K562 (cell line): ENCODE measurements at regions not wholly inside any gene's neighbourhood (a gene's known extent, or its start where the extent isn't known, plus 50 kb on each side); places are given as distances from the start of the nearest gene placed in this dataset.

Experiments used
- BRD4 ChIP-seq: fragments of 200-600 bp; sonication (generic); IDR thresholded peaks from 2 replicates; pipeline ENCODE4 v1.6.1; 2017; ENCODE audit warnings: inconsistent platforms
- EZH2 ChIP-seq: IDR thresholded peaks from 2 replicates; pipeline ENCODE4 v1.6.1; 2012; ENCODE audit warnings: low read depth, mild to moderate bottlenecking, inconsistent platforms, low read length, borderline replicate concordance
- JUNB ChIP-seq: fragments of 450-650 bp; formaldehyde crosslinking; conservative IDR thresholded peaks from 2 replicates; pipeline ENCODE4 v1.4.0; 2020; ENCODE audit warnings: mild to moderate bottlenecking
- TF ChIP-seq, protein P1 (sequence below), 3 experiments: IDR thresholded peaks in 2 of 3; conservative IDR thresholded peaks in 1 of 3; 2 replicates each; pipeline ENCODE4 v1.5.1; 2011 to 2012; ENCODE audit warnings: low read length in 3 of 3, mild to moderate bottlenecking in 3 of 3, control low read depth in 2 of 3, improper control_type of control experiment in 1 of 3, inconsistent platforms in 1 of 3, low read depth in 1 of 3, mixed read lengths in 1 of 3, moderate library complexity in 1 of 3; ENCODE audit not compliant: insufficient read depth in 2 of 3
- TF ChIP-seq, protein P2 (sequence below): sonication (generic); formaldehyde crosslinking; IDR thresholded peaks from 2 replicates; pipeline ENCODE4 v1.8.0; 2022; ENCODE audit warnings: mild to moderate bottlenecking, missing genetic modification reagents, borderline replicate concordance
- TF ChIP-seq, protein P3 (sequence below): sonication (generic); formaldehyde crosslinking; IDR thresholded peaks from 2 replicates; pipeline ENCODE4 v1.8.1; 2022; ENCODE audit warnings: missing genetic modification reagents

DNA sequence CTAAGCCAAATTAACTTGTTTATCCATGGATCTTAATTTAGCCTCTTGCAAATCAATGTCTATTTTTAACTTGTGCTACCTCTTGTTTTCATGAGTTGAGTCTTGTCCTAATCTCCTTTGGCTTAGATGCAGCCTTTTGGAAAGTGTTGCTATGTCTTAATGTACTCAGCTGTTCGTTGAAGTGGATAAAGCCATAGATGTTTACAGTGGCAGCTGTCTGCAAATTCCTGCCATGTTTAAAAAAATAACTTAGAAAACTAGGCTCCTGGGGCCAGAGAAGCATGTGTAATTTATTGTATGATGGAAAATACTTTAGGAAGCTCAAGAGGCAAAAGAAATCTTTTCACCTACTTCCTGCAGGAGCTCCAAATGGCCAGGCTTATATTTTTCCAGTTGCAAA is 253.1 kb upstream of the RHOBTB1 start:
- TF ChIP-seq, protein P1, sequence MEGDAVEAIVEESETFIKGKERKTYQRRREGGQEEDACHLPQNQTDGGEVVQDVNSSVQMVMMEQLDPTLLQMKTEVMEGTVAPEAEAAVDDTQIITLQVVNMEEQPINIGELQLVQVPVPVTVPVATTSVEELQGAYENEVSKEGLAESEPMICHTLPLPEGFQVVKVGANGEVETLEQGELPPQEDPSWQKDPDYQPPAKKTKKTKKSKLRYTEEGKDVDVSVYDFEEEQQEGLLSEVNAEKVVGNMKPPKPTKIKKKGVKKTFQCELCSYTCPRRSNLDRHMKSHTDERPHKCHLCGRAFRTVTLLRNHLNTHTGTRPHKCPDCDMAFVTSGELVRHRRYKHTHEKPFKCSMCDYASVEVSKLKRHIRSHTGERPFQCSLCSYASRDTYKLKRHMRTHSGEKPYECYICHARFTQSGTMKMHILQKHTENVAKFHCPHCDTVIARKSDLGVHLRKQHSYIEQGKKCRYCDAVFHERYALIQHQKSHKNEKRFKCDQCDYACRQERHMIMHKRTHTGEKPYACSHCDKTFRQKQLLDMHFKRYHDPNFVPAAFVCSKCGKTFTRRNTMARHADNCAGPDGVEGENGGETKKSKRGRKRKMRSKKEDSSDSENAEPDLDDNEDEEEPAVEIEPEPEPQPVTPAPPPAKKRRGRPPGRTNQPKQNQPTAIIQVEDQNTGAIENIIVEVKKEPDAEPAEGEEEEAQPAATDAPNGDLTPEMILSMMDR (IDR thresholded peaks at IDR 0.05 in 2 of 3, conservative IDR thresholded peaks at IDR 0.05 in 1 of 3; ENCODE audit: insufficient read depth in 2 of 3, low read depth in 1 of 3, low read length in 3 of 3): no peak
- TF ChIP-seq EZH2: no peak
- no peak for TF ChIP-seq JUNB (CRISPR knock-in tag)
- TF ChIP-seq, protein P2, sequence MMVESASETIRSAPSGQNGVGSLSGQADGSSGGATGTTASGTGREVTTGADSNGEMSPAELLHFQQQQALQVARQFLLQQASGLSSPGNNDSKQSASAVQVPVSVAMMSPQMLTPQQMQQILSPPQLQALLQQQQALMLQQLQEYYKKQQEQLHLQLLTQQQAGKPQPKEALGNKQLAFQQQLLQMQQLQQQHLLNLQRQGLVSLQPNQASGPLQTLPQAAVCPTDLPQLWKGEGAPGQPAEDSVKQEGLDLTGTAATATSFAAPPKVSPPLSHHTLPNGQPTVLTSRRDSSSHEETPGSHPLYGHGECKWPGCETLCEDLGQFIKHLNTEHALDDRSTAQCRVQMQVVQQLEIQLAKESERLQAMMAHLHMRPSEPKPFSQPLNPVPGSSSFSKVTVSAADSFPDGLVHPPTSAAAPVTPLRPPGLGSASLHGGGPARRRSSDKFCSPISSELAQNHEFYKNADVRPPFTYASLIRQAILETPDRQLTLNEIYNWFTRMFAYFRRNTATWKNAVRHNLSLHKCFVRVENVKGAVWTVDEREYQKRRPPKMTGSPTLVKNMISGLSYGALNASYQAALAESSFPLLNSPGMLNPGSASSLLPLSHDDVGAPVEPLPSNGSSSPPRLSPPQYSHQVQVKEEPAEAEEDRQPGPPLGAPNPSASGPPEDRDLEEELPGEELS (CRISPR knock-in tag): no peak
- TF ChIP-seq, protein P3, sequence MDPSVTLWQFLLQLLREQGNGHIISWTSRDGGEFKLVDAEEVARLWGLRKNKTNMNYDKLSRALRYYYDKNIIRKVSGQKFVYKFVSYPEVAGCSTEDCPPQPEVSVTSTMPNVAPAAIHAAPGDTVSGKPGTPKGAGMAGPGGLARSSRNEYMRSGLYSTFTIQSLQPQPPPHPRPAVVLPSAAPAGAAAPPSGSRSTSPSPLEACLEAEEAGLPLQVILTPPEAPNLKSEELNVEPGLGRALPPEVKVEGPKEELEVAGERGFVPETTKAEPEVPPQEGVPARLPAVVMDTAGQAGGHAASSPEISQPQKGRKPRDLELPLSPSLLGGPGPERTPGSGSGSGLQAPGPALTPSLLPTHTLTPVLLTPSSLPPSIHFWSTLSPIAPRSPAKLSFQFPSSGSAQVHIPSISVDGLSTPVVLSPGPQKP (CRISPR knock-in tag): no peak
- no peak for TF ChIP-seq BRD4
